Caco-2 (cell line): ENCODE measurements at regions not wholly inside any gene's neighbourhood (a gene's known extent, or its start where the extent isn't known, plus 50 kb on each side); places are given as distances from the start of the nearest gene placed in this dataset.

Experiments
- BruUV-seq: library from RNA; stranded (reverse); fragments of 400-500 nt; replicated peaks from 2 replicates; lab custom pipeline; 2021; lab: Mats Ljungman, UMichigan
- CTCF ChIA-PET: fragments of 300-600 bp; sonication (Branson Sonifier 250); formaldehyde crosslinking; loops from one replicate; lab custom pipeline; 2022; ENCODE audit warnings: antibody characterized with exemption; lab: Charles Lee
- POLR2A ChIA-PET: fragments of 300-600 bp; sonication (Branson Sonifier 250); formaldehyde crosslinking; loops from one replicate; lab custom pipeline; 2022; ENCODE audit warnings: antibody characterized with exemption; lab: Charles Lee
- DNase-seq, 2 experiments: peaks; one replicate each; pipeline versions ENCODE4 v3.0.0 to v3.0.0-alpha.2; 2020 to 2022
- H3K27me3 ChIP-seq: replicated peaks from 2 replicates; pipeline ENCODE4 v1.6.0; 2011; ENCODE audit warnings: low read length; ENCODE audit not compliant: control insufficient read depth, insufficient read depth
- H3K36me3 ChIP-seq: 2 replicates; pipeline ENCODE4 v1.5.1; 2011; ENCODE audit warnings: low read length; ENCODE audit not compliant: control insufficient read depth, insufficient read depth
- H3K4me1 ChIP-seq: fragments of 250-450 bp; sonication (Bioruptor Pico); 2 replicates; pipeline ENCODE4 v1.5.1; 2020; ENCODE audit warnings: mild to moderate bottlenecking
- H3K4me3 ChIP-seq: 2 replicates; pipeline ENCODE4 v1.5.1; 2011; ENCODE audit warnings: low read depth, mild to moderate bottlenecking, control low read depth, low read length
- H3K9me3 ChIP-seq: fragments of 250-450 bp; sonication (Bioruptor Pico); 2 replicates; pipeline ENCODE4 v1.5.1; 2020; ENCODE audit warnings: mild to moderate bottlenecking, moderate library complexity
- H3K27ac Mint-ChIP-seq: one replicate; pipeline ENCODE4 v1.8.0; 2022; ENCODE audit warnings: mixed read lengths; ENCODE audit not compliant: unreplicated experiment
- H3K27me3 Mint-ChIP-seq: one replicate; pipeline ENCODE4 v1.8.0; 2022; ENCODE audit warnings: mixed read lengths; ENCODE audit not compliant: insufficient read depth, unreplicated experiment
- H3K36me3 Mint-ChIP-seq: one replicate; pipeline ENCODE4 v1.8.0; 2022; ENCODE audit warnings: mild to moderate bottlenecking, mixed read lengths; ENCODE audit not compliant: insufficient read depth, unreplicated experiment
- H3K4me1 Mint-ChIP-seq: one replicate; pipeline ENCODE4 v1.8.0; 2022; ENCODE audit warnings: low read depth, mixed read lengths; ENCODE audit not compliant: unreplicated experiment
- H3K4me3 Mint-ChIP-seq: one replicate; pipeline ENCODE4 v1.8.0; 2022; ENCODE audit warnings: mild to moderate bottlenecking, moderate library complexity, mixed read lengths; ENCODE audit not compliant: unreplicated experiment
- H3K9me3 Mint-ChIP-seq: one replicate; pipeline ENCODE4 v1.8.0; 2022; ENCODE audit warnings: mixed read lengths; ENCODE audit not compliant: unreplicated experiment
- intact Hi-C: fragments of 100-400 bp; cut with micrococcal nuclease; formaldehyde crosslinking; loops from one replicate; pipeline ENCODE4 v1.10.0; 2022; ENCODE audit not compliant: unreplicated experiment
- TF ChIP-seq, protein P1 (sequence below), 2 experiments: fragments of 200-600 bp in 1 of 2; IDR thresholded peaks; 1 replicate in 1 of 2; 2 replicates in 1 of 2; pipeline versions ENCODE4 v1.5.1 to v1.8.0; 2011 to 2022; ENCODE audit warnings: antibody characterized with exemption in 1 of 2, control low read depth in 1 of 2, inconsistent platforms in 1 of 2, low read depth in 1 of 2, low read length in 1 of 2, mild to moderate bottlenecking in 1 of 2, moderate library complexity in 1 of 2; ENCODE audit not compliant: insufficient read depth in 1 of 2, severe bottlenecking in 1 of 2, unreplicated experiment in 1 of 2

DNA sequence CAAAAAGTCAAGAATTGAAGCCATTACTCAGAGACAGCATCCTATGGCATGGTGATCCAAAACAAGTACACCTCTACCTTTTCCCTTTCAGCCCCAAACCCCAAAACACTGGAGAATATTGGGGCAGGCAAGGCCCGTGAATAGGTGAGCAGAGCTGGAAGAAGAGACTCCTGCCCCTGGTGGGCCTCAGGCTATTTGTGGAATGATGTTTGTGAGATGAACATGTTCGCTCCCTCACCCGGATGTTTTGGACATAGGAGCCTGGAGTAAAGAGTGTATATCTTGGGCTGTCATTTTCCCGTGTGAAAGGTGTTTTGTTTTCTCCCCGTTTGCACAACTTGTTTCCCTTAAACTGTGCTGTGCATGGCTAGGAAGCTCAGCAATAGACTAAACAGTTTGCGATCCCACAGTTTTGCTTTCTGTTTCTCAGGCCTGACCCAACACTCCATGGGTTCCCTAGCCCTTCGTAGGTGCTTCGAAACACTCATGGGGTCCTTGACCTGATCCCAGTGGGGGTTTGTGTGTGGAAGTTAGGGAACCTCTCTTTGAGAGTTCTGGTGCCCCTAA is 136.5 kb upstream of the TNP1 start:
- no peak for DNase-seq
- Mint-ChIP-seq H3K27me3 (peaks cover 9% of the 10 kb centered on the region), H3K4me3 (no peak overlapping the region), H3K36me3 (no peaks in the 10 kb centered on the region), H3K4me1 (no peaks in the 10 kb centered on the region), H3K27ac (no peak overlapping the region), H3K9me3 (no peaks in the 10 kb centered on the region)
- TF ChIP-seq, protein P1, sequence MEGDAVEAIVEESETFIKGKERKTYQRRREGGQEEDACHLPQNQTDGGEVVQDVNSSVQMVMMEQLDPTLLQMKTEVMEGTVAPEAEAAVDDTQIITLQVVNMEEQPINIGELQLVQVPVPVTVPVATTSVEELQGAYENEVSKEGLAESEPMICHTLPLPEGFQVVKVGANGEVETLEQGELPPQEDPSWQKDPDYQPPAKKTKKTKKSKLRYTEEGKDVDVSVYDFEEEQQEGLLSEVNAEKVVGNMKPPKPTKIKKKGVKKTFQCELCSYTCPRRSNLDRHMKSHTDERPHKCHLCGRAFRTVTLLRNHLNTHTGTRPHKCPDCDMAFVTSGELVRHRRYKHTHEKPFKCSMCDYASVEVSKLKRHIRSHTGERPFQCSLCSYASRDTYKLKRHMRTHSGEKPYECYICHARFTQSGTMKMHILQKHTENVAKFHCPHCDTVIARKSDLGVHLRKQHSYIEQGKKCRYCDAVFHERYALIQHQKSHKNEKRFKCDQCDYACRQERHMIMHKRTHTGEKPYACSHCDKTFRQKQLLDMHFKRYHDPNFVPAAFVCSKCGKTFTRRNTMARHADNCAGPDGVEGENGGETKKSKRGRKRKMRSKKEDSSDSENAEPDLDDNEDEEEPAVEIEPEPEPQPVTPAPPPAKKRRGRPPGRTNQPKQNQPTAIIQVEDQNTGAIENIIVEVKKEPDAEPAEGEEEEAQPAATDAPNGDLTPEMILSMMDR (IDR thresholded peaks at IDR 0.05; ENCODE audit: insufficient read depth in 1 of 2, low read depth in 1 of 2, low read length in 1 of 2, severe bottlenecking in 1 of 2, unreplicated experiment in 1 of 2), result no peak
- ChIA-PET CTCF (no interaction called here), POLR2A (no interaction called here)
- H3K36me3 ChIP-seq, result no peaks in the 10 kb centered on the region
- no peaks in the 10 kb centered on the region; the same call in 1 of the 2 replicates for H3K27me3 ChIP-seq
- no peak overlapping the region for H3K4me3 ChIP-seq
- no peaks in the 10 kb centered on the region for H3K4me1 ChIP-seq
- no TSS peak for BruUV-seq
- intact Hi-C loops, result loop anchor here (10.0 kb wide), 1 partner anchor 518 kb away; no protein-coding TSS in a partner anchor
- H3K9me3 ChIP-seq, result no peaks in the 10 kb centered on the region

DNA sequence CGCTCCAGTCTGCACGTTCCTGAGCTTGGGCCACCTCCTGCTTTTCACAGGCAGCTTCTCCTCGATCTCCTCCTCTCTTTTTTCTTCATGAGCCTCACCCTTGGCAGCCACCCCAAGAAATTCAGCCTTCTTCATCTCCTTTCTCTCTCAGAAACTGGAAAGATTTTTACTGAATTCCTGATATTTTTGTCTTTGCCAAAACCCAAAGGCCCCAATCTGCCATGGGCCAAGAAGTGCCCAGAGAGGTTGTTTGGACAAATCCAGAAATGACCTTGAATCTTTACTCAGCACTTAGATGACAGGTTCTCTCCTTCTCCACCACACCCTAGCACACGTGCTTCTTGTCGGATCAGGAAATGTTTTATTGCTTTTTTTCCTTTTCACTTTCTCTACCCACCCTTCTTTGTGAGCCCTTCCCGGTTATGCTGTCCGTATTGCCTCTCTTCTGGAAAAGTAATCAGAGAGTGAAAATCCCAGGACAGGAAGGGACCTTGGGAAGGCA is 134.5 kb upstream of the TNP1 start:
- Histone ChIP-seq H3K9me3 (no peaks in the 10 kb centered on the region), H3K36me3 (no peaks in the 10 kb centered on the region), H3K4me3 (no peak overlapping the region), H3K27me3 (no peaks in the 10 kb centered on the region; the same call in 1 of the 2 replicates), H3K4me1 (no peaks in the 10 kb centered on the region)
- Mint-ChIP-seq H3K27ac (no peak overlapping the region), H3K36me3 (no peaks in the 10 kb centered on the region), H3K9me3 (no peaks in the 10 kb centered on the region), H3K4me1 (no peaks in the 10 kb centered on the region), H3K4me3 (no peak overlapping the region), H3K27me3 (peaks cover 12% of the 10 kb centered on the region)
- DNase-seq, result no peak
- TF ChIP-seq, protein P1 (IDR thresholded peaks at IDR 0.05; ENCODE audit: insufficient read depth in 1 of 2, low read depth in 1 of 2, low read length in 1 of 2, severe bottlenecking in 1 of 2, unreplicated experiment in 1 of 2), result no peak
- intact Hi-C loops, result loop anchor here (10.0 kb wide), 1 partner anchor 520 kb away; no protein-coding TSS in a partner anchor
- ChIA-PET POLR2A (no interaction called here), CTCF (no interaction called here)
- no TSS peak for BruUV-seq

DNA sequence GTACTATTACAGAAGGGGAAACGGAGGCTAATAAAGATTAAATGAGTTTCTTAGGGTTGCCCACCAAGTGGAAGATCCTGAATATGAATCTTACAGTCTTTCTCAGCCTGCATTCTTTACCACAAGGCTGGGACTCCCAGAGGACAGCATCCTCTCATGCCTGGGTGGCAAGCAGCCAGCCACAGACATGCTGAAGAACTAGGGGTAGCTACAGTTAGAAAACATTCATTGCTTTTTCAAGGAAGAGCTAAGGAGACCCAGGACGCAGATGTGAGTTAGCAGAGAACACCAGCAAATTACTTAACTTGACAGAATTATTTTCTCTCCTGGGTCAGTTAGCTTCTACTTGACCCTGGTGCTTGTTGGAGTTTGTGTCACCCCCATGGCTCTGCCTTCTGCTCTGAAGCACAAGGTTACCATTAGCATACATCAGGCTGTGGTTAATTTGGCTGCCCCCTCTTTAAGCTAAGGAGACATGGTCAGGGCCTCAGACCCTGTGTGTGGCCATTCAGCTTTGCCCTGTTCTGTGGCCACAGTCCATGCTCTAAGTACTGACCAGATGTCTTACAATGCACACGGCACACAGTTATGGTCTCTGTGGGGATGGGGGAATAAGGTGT is 132.3 kb upstream of the TNP1 start:
- TF ChIP-seq, protein P1 (IDR thresholded peaks at IDR 0.05; ENCODE audit: insufficient read depth in 1 of 2, low read depth in 1 of 2, low read length in 1 of 2, severe bottlenecking in 1 of 2, unreplicated experiment in 1 of 2), result no peak
- Mint-ChIP-seq H3K9me3 (no peaks in the 10 kb centered on the region), H3K27ac (no peak overlapping the region), H3K4me1 (no peaks in the 10 kb centered on the region), H3K36me3 (no peaks in the 10 kb centered on the region), H3K27me3 (peaks cover 14% of the 10 kb centered on the region), H3K4me3 (no peak overlapping the region)
- intact Hi-C loops, result loop anchor here (10.0 kb wide), 1 partner anchor 523 kb away; no protein-coding TSS in a partner anchor
- ChIA-PET POLR2A (no interaction called here), CTCF (no interaction called here)
- Histone ChIP-seq H3K36me3 (no peaks in the 10 kb centered on the region), H3K4me1 (no peaks in the 10 kb centered on the region), H3K4me3 (no peak overlapping the region), H3K27me3 (no peaks in the 10 kb centered on the region; the same call in 1 of the 2 replicates), H3K9me3 (no peaks in the 10 kb centered on the region)
- no peak for DNase-seq
- BruUV-seq, result no TSS peak
